NOMO-1 (cell line): ENCODE measurements at regions not wholly inside any gene's neighbourhood (a gene's known extent, or its start where the extent isn't known, plus 50 kb on each side); places are given as distances from the start of the nearest gene placed in this dataset.
A peak's percentile ranks its signal among the peaks of the same experiment; 100 is the strongest.

ENCODE experiments used
- DNase-seq, 2 experiments: peaks; one replicate each; lab custom pipeline; 2025; ENCODE audit not compliant: unreplicated experiment in 2 of 2; lab: John Stamatoyannopoulos, UW

DNA sequence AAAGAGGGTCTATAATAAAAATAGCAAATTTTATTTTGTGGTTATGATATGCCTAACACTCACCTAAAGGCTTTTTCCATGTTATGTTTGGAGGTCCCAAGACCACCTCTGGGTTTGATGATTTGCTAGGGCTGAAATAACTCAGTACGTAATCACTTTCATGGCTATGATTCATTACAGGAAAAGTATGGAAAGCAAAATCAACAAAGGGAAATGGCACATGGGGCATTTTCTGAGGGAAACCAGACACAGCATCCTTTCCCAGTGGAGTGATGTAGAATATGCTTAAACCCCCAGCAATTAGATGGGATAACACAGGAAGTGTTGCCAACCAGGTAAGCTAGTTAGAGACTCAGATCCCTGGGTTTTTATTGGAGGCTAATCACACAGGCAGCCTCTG lies 701.6 kb upstream of the CBLB start:
- DNase-seq, result no peak

DNA sequence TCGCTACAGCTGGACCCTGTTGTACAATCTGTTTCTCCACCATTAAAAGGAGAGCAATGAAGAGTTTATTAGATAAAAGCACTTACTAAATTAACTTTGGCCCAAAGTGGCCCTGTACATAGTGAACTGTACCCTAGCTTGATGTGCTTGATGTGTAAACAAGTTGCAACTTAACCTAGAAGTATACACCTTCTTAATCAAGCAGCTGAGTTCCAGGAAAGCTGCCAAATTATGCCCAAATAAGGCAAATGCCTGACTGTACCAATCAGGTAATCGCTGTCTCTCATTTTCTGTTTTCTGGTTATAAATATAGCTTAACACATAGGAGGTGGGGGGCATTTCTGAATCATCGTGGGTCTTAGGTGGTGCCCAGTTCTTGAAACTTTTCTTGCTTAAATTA lies 704.8 kb upstream of the CBLB start:
- DNase-seq, result no peak

DNA sequence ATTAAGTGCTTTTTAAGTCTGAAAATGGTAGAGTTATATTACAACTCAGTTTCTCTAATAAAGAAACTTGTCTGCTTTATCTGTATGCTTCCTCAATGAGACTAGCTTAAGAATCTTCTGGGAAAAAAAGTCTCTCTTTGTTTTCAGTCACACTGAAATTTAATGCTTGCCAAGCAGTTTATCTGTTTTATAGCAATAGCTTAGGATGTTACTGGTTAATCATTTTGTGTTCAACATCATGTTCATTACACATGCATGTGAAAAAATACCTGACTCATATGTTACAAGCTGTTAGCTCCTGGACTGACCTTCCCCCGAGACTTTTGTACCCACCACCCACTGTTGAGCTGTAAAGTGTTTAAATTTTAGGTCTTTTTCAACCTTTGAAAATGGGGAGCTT lies 706.2 kb upstream of the CBLB start:
- no peak for DNase-seq

GRCh38 chr3:106577241-106577640 lies 708.4 kb upstream of the CBLB start:
- DNase-seq, result no peak

GRCh38 chr3:106578911-106579310 lies 710.1 kb upstream of the CBLB start:
- no peak for DNase-seq

- DNase-seq, result no peak
These were observed 713.3 kb upstream of the CBLB start for GRCh38 chr3:106582151-106582550.

- DNase-seq, result no peak
These were observed 718.7 kb upstream of the CBLB start for GRCh38 chr3:106587551-106587950.

DNA sequence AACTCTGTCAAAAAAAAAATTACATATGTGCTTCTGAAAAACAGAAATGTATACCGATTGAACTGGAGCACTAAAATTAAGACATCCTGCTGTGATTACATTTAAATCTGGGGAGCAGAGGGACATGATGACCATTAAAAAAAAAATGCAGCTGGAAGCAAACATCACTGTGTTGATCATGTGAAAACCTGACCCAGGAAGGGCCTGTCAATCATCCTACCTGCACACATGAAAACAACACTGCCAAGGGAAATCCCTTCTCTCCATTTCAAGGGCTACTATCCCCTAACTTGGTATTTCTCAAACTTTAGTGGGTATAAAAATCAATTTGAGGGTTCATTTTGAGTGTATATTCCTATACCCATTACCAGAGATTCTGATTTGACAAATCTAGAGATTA lies 719.9 kb upstream of the CBLB start:
- DNase-seq, result no peak

DNA sequence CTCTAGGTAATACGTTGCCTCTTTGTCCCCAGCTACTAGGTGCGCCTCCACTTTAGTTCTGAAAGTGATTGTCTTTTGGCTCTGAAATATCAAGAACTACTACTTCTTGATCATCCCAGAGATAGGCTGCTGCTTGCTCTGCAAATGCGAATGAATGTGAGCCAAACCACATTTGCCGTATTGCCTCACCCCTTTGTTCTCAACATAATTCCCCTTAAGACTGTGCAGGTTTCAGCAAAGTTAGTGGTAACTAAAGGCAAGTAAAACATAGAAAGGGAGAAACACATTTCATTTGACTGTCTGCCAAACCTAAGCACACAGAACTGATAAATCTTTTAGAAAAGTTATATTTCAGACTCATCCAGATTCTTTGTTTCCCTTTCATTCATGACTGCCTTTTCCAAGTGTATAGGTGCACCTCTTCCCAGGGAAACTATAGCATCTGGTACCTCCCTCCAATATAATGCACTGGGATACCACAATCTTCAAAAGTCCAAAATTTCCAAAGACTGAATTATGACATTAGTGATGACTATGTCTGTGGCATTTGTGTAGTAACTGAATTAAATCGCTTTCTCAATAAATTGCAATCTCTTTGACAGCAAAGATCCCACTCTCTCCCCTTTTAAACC lies 720.6 kb upstream of the CBLB start:
- no peak for DNase-seq

- DNase-seq, result no peak
These were observed 721.4 kb upstream of the CBLB start for GRCh38 chr3:106590216-106590615.

DNA sequence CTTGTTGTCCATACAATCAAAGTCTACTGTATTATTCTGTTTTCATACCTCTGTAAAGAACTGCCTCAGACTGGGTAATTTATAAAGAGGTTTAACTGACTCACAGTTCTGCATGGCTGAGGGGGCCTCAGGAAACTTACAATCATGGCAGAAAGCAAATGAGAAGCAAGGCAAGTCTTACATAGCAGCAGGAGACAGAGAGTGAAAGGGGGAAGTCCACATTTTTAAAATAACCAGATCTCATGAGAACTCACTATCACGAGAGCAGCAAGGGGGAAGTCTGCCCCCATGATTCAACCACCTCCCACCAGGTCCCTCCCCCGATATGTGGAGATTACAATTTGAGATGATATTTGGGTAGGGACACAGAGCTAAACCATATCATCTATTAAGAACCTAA lies 724.6 kb upstream of the CBLB start:
- no peak for DNase-seq

- peak; percentile 63 to 70 for DNase-seq
These were observed 741.0 kb upstream of the CBLB start for GRCh38 chr3:106609666-106610301.

DNA sequence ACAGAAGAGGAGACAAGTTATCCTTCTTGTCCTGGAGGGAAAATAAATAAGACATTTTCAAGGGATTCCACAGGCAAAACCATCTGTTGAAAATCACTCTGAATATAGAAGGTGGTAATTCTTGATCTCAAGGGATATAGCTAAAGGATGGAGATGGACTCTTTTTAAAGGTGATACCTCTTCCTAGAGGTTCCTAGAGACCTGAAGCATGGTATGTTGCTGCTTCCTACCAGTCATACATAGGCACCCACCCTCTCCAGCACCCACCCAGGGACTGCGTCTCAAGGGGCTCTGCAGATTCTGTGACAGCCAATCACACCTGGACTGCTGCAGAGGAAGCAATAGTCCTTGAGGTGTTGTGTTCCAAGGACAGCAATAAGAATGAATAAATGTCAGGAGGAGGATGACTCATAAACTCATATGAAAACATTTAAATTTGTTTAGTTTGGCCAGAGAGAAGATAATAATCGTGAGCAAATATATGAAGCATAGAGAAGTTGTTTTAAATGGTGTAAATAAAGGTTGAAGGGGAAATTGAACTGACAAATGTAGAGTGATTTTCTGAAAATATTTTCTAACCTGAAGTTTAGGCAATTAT lies 741.6 kb upstream of the CBLB start:
- DNase-seq, result no peak

DNA sequence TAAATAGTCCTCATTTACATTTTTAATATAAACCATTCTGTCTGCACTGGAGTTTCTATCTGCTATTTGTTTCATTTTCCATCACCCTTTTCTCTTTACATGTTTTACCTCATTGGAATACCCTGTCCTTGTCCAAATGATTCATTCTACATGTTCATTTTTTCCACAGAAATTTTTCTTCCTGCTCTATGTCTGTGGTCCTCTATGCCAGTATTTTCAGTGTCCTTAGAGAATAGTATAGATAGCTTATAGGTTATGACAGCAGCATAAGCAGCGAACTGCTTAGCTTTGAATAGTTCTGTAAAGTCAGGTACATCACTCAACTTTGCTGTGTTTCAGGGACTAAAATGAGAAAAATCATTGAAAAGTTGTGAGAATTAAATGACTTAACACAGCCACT lies 742.3 kb upstream of the CBLB start:
- DNase-seq, result no peak

DNA sequence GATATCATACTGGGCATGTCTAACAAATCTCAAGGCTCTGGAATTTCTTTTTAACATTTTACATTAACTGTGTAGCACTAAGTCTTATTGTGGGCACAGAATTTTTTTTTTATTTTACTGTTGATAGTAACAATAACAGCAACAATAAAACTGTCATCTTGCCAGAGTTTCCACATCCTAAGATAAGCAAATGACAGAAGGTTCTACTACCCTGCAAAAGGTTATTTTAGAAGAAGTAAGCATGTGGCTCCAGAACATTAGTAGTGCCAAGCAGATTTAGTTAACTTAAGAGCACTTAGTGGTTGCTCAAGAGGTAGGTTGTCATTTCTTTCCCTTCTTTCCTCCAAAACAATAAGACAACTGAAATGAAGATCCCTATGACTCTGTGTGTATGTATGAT lies 743.0 kb upstream of the CBLB start:
- no peak for DNase-seq

GRCh38 chr3:106616556-106616955 lies 747.7 kb upstream of the CBLB start:
- no peak for DNase-seq

GRCh38 chr3:106617276-106617675 lies 748.5 kb upstream of the CBLB start:
- DNase-seq, result no peak

DNA sequence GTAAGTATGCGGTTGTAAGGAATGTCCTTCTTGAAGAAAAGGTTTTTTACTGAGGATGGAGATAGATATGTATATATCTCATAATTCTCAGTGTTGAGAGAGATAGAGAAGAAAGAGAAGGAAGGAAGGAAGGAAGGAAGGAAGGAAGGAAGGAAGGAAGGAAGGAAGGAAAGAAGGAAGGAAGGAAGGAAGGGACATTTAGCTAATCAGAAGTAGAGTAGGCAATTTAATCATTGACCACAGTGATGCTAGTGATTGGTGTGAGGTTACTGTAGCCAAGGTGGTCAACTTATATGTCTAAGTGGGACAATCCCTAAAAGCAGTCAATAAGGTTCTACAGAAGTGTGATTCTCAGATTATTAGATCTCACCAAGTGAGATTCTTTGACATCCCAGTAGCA lies 751.8 kb upstream of the CBLB start:
- no peak for DNase-seq

- no peak for DNase-seq
These were observed 753.1 kb upstream of the CCDC54 start for GRCh38 chr3:106624154-106624553.

GRCh38 chr3:106628407-106628806 lies 748.8 kb upstream of the CCDC54 start:
- no peak for DNase-seq

GRCh38 chr3:106629215-106629832 lies 747.9 kb upstream of the CCDC54 start:
- DNase-seq, result no peak
